Left ventricle myocardium superior (tissue), 1 donor: ENCODE measurements at regions not wholly inside any gene's neighbourhood (a gene's known extent, or its start where the extent isn't known, plus 50 kb on each side); places are given as distances from the start of the nearest gene placed in this dataset.

Experiments
- ATAC-seq: fragments of 200-7000 bp; cut with Tn5 transposase; one replicate; pipeline ENCODE4 v1.9.1; 2020; ENCODE audit warnings: mild to moderate bottlenecking, moderate library complexity
- DNase-seq: peaks from one replicate; pipeline ENCODE4 v3.0.0-alpha.2; 2020
- intact Hi-C: fragments of 100-400 bp; cut with micrococcal nuclease; formaldehyde crosslinking; loops from one replicate; pipeline ENCODE4 v1.11.0; 2022
- donor health status: DM: no; HTN: yes; CAD: no; lungs with severe emphysema.

DNA sequence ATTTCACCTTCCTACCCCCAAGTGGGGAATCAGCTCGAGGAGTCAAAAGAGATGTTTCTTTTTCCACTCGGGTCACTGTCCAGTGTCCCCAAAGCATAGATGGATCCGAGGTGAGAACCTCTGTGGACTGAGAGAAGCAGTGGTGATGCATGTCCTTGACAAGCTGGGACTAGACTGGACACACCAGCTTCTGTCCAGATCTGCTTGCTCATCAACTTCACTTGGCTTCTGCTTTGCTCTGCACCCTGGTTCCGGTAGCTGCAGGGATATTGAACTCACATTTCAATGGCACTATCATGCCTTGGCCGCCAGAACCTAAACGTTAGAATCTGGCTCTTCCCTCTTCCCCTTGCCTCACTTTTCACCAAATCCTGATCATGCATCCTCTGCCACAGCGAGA is 50.3 kb upstream of the CXCL12 start:
- ATAC-seq (peak; percentile 37), DNase-seq (no peak)
- intact Hi-C loops = no loop called here

DNA sequence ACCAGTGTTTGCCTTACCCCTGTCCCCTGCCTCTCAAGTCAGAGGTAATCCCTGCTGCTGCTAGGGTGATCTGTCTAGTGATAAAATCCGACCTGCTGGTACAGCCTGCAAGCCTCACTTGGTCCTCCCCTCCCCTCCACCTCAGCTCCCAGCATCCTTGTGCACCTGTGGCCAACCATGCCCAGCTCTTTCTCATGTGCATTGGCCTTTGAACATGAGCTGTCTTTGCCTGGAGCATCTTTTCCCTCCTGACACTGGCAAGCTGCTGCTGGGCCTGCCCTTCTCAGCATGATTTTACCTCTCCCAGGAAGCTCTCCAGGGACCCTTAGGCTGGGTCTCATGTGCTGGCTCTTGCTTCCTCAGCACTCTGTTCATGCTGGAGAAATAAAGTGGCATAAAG is 51.3 kb upstream of the CXCL12 start:
- intact Hi-C loops = no loop called here
- no peak for ATAC-seq
- no peak for DNase-seq

DNA sequence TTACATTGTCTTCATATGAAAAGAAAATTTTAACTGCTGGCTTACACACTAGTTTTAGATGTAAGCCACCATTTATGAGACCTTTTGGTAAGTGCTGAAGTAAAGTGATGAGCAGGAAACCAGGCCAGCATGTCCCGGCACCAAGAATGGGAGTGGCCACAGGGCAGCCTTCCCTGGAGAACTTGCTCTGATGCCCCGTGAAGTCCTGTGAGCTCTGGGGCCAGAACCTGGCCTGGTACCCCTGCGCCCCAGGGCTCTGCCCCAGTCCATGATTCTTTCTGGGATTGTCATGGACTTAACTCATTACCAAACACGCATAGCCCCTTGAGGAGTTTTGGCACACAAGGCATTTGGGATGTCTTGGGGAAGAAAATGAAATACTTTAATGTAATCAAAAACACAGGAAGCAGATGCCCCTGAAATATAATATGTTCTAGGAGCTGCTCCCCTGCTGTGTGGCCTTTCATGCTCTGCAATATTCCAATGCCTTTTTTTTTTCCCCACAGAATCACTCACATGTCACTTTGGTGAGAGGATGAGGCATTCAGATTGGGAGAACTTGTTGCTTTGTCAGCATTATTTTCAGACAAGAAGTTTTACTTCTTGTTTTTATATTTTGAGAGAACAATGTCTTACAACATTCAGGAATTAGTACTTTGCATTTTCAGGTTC is 53.1 kb upstream of the CXCL12 start:
- DNase-seq (no peak), ATAC-seq (peak; percentile 54)
- intact Hi-C loops = no loop called here

DNA sequence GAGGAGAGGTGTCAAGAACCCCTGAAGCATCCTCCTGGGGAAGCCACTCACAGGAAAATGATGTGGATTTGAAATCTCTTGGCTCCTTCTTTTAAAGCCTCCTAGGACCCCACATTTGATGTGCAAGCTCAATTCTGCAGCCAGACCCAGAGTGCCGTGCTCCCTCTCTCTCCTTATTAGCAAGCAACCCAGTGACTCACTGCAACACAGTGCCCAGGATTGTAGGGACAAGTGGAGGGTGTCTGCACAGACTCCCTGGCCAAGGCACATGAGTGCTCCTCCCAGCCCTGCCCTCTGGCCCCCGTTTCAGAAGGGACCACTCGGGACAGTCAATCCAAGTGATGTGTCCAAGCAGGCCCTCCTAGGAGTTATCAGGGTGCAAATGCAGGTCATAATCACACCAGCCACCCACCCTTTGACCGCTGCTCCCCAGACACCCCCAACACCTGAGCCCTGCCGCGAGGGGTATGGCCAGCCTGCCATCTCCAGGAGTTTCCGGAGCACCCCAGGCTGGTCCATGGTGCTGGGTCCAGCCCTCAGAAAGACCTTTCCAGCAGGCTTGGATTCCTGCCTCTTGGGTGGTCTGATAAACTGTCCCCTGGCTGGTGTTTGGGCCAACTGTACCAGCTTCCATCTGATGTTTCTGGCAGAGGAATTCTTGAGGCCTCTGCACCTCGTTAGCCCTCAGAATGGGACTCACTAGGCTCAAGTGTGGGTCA is 54.5 kb upstream of the CXCL12 start:
- no peak for ATAC-seq
- no peak for DNase-seq
- intact Hi-C loops = no loop called here

DNA sequence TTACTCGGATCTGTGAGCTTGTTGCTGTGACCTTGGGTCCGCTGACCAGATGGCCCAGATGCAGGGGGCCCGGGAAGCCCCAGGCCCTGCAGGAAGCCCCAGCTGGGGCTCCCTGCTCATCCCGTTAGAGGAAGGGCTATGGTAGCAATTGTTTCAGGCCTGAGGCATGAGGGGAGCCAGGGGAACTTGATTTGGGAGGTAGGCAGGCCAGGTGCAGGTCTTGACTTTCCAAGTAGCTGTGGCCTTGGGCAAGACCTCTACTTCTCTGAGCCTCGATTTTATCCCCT is 55.0 kb upstream of the CXCL12 start:
- no peak for ATAC-seq
- no peak for DNase-seq
- intact Hi-C loops = no loop called here

DNA sequence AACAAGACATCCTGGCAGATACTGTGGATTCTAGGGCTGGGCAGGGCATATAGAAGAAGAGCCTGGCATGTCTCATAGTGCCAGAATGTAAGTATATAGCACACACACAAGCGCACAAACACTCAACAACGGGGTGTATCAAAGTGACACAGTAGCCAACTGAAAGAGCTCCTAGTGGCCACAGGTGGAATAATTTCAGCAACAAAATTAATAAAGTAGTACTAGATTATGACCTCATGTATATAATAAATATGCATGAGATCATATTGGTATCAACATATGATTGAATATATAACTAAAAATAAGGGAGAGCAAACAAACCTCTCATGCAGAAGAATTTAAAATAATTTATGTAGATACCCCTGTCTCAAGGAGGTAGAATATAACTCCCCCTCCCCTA is 72.4 kb upstream of the CXCL12 start:
- ATAC-seq = no peak
- DNase-seq = no peak
- intact Hi-C loops = no loop called here

DNA sequence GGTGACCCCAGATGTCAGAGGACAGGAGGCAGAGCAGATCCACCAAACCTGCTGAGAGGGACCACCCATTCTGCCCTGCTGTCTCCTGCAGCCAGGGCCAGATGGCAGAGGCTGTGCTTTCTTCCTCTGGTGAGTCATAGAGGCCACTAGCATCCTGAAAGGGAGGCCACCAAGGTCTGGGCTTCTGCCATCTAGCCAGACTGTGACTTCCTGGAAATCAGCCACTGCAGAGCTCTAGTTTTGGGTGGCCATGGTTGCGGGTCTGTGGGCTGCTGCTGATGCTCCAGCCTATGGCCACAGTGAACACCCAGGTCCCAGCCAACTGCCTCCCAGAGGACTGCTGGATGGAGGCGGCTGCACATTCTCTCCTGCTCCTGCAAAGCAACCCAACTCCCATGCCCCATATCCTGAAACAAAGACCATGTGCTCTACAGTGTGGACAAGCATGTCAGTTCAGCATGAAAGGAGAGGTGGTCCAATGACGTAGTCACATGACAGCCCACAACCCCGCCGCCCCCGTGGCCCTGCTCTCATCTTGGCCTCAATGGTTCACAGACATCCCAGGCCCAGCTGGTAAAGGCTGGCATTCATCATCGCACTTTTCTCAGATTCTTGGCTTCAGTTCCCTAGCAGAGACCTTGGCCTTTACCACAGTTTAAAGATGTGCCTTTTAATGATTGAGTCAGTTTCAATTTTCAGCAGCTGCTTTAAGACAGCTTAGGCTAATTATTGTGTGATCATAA is 73.9 kb upstream of the CXCL12 start:
- ATAC-seq (no peak), DNase-seq (no peak)
- intact Hi-C loops = no loop called here

DNA sequence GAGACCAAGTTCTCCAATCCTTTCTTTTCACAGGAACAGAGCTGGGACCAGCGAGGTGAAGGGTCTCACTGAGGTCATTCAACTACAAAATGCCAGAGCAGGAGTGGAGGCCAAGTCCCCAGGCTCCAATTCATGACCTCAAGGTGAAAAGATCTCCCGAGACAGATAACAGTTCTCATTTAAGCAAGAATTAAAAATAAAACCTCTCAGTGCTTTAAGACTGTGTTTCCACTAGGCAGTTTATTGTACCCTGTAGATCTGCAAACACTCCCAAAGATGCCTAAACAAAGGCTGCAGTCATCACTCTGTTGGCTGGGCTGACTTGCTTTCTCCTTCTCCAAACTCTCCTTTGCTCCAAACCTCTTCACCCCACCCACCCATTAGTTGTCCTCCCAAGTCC is 74.8 kb upstream of the CXCL12 start:
- ATAC-seq (no peak), DNase-seq (no peak)
- intact Hi-C loops = no loop called here

DNA sequence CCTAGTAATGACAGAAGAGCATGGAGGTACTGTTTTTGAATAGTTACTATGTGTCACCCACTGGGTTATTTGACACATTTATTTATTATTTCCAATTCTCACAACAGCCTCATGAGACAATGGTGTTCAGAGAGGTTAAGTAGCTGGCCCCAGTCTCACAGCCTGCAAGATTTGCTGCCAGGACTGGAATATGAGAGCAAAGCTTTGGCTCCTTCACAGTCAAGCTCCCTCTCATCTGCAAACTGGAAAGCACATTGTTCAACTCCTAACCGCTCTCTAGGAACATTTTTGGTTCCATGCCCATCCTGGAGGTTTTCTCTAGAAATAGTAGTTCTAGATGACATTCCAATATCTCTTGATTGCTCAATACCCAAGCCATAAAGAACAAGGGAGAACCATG is 75.5 kb upstream of the CXCL12 start:
- DNase-seq (no peak), ATAC-seq (no peak)
- intact Hi-C loops = no loop called here

DNA sequence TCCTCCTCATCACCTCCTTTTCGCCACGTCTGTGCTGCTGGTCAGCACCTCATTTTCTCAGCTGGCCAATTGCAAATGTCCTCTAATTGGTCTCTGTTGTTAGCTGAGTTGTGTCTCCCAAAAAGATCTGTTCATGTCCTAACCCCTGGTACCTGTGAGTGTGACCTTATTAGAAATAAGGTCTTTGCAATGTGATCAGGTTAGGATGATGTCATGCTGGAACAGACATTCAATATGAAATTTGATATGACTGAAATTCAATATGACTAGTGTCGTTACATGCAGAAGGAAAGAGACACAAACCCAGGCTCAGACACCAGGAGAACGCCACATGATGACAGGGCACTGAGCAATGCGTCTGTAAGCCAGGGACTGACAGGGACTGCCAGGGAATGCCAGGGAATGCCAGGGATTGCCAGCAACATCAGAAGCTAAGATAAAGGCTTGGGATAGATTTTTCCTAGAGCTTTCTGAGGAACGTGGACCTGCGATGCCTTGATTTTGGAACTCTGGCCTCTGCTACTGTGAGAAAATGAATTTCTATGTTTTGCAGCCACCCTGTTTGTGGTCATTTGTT is 77.5 kb upstream of the CXCL12 start:
- DNase-seq (no peak), ATAC-seq (peak; percentile 53)
- intact Hi-C loops = no loop called here

DNA sequence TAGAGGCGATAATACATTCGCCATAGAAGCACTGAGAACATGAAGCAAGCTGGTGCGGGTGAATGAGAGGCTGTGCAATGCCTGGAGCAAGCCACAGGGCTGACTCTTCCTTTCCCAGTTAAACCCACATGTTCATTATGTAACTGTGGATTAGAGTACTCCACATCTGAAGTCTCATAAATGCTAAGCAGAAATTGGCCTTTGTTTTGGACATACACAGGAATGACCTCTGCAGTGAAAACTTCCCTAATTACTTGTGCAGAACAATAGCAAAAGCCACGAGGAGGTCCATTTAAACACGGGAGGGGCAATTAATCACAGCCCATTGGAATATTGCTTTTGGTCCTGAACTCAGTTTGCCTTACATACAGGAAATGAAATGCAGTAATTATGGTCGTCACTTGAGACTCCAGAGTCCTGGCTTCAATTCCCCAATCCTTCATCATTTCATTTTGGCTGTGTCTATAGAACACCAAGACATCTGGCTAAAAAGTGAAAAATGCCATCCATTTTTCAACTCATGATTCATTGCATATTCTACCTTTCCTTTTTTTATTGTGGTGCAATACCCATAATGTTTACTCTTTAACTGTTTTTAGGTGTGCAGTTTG is 78.7 kb upstream of the CXCL12 start:
- intact Hi-C loops = no loop called here
- no peak for DNase-seq
- peak; percentile 37 for ATAC-seq

DNA sequence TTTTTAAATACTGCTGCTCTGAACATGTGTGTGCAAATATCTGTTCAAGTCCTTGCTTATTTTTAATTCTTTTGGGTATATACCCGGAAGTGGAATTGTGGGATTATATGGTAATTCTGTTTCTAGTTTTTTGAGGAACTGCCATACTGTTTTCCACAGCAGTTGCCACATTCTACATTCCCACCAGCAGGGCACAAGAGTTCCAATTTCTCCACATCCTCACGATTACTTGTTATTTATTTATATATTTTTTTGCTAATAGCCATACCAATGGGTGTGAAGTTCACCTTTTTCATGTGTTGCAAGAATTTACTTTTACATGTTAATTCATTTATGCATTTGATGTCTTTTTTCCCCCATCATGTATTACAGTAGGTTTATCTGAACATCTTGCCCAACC is 79.6 kb upstream of the CXCL12 start:
- ATAC-seq = no peak
- intact Hi-C loops = no loop called here
- DNase-seq = no peak

DNA sequence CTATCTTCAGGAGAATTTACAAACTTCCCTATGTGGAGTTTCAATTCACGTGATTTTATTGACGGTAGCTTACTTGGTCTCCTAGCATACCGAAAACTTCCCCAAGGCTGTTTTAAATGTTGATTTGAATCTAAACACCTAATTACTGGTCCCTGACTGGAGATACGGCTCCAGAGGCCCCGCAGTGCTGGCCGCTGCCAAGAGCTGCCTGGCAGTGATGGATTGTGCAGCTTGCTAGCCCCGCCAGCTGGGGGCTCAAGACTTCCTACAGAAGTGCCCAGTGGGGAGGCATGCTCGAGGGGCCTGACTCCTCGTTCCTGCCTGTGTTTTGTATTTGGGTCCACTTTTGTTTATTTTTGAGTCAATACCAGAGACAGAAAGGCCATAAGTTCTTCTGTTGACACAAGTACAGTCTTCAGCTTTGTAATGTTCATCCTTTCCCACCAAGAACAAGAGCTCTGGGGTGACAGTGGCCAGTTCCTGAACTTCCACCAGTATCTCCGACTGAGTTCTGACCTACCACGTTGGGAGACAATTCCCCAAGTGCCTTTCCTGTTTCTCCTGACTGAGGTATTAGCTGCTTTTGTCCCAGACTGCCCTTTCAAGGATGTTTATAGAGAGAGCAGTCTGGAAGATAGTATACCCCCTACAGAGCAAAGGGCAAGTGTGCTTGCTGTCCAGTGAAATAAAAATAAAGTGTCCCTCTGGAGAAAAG is 80.7 kb upstream of the CXCL12 start:
- no peak for ATAC-seq
- intact Hi-C loops = no loop called here

DNA sequence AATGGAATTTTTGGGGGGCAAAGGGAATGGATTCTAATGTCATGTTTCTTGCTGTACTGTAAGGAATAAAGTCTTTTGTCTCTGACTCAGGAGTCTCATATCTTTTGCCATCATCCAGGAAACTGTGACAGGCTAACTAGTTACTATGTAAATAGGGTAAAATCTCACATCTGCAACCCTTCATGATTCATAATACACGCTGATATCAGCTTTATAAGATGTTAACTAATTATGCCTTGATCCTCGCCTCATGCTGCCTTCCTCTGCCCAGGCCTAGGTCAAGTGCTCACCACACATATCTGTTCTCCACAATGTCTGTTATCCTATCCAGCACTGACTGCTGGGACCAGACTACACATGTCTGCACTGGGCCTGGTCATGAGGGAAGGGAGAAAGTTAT is 81.3 kb upstream of the CXCL12 start:
- ATAC-seq (no peak), DNase-seq (no peak)
- intact Hi-C loops = no loop called here

More for the DNA sequence above, 80.7 kb upstream of the CXCL12 start:
- DNase-seq = no peak

DNA sequence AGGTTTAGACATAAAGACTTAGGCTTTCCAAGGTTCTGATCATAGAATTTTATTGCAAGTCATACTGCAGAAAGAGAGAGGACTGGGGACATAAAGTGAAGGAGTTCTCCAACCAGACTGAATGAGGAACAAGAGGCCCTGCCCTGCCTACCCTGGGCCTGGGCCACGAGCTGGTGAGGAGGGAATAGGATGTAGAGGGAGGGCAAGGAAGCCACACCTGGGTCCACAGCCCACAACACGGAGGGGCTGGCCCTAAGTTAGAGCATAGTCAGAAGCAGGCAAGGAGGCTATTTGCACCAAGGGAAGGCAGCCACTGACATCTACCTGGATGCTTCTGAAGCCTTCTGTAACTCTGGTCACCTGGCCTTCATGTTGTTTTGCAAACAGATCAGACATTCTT is 82.2 kb upstream of the CXCL12 start:
- DNase-seq (no peak), ATAC-seq (no peak)
- intact Hi-C loops = no loop called here

DNA sequence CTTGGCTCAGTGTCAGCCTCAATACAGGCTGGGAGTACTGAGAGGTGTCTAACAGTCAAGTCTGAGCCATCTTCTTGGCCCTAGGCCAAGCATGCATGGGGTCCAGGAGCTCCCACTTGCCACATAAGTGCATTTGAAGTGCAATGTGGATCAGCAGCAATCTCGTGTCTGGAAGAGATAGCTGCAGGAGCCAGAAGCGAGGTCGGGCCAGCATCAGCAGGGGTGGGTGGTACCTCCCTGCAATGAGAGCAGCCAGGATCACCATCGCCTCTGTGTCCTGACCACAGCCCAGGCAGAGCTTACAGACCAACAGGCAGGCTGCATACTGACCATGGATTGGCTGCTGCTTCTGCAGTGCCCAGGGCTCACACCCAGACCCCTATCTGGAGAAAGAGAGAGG is 83.0 kb upstream of the CXCL12 start:
- DNase-seq = no peak
- ATAC-seq = no peak
- intact Hi-C loops = no loop called here

DNA sequence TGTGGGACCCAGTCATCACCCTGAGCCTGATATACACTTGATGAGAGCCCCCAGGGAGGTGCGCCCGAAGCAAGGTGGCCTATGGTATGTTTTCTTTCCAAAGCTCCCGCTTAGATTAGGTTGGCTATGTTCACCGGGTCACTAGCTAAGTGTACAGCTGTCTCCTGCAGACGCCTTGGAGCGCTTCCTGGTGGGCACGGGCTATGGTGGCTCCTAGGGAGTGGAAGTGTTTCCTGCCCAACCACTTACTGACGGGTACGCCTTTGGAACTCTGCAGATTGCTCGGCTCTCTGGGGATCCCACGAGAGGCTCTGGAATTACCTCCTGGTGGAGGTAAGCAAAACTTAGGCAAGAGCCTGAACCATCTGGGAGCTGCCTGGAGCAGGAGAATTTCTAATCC is 83.6 kb upstream of the CXCL12 start:
- no peak for DNase-seq
- intact Hi-C loops = no loop called here
- ATAC-seq = no peak

DNA sequence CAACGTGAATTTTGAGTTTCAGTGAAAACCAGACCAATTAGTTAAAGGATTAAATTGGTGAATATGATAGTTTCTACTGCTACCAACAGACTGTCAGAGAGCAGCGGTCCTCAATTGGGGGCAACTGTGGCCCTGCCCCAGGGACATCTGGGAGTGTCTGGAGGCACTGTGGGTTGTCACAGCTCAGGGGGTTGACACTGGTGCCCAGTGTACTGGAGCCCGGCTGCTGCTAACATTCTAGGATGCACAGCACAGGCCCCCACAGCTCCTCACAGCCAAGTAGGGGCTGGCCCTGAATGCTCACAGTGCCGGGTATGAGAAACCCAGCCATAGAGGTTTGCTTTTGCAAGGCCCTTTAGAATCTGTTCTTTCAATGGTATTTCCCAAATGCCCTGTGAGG is 84.1 kb upstream of the CXCL12 start:
- intact Hi-C loops = no loop called here
- DNase-seq (no peak), ATAC-seq (no peak)

DNA sequence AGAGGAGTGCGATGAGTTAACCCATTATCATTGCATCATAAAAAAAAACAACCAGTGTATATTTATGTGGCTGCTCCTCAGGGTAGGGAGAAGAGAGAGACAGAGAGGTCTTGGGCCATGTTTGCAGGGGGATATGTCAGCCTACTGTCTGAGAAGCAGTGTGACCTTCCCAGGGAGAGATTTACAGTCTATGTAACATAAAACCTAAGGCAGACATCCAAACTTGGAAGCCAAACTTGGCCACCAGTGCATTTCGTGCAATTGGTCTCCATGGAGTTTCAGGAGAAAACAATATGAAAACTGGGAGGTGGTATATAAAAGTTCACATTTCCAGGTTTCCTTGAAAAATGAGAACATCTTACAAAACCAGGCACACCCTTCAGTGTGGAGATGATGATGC is 85.9 kb upstream of the CXCL12 start:
- intact Hi-C loops = no loop called here

DNA sequence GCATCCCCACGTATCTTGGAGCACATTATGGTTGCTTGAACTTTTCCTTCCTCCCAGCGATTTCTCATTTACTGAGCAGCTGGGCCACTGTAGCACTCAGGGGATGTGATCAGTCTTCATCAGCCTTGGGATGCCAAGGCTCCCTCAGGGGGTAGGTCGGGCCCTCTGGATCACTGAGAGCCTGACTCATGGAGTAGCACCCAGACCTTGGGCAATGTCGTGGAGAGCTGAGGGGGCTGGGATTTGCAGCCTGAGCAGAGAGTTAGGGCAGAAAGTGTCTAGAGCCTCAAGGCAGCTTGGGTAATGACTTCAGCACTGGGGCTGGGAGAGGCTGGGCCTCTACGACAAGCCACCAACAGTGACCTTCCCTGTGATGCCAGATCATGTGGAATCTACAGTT is 86.5 kb upstream of the CXCL12 start:
- intact Hi-C loops = no loop called here
- DNase-seq (no peak), ATAC-seq (no peak)

More for the DNA sequence above, 85.9 kb upstream of the CXCL12 start:
- no peak for ATAC-seq
- DNase-seq = no peak
